NCI-H1092 treated with DMSO at 0.1 percent for 48 hours (cell line): ENCODE measurements at regions not wholly inside any gene's neighbourhood (a gene's known extent, or its start where the extent isn't known, plus 50 kb on each side); places are given as distances from the start of the nearest gene placed in this dataset.

Experiments used
- DNase-seq: peaks from one replicate; lab custom pipeline; 2025; lab: John Stamatoyannopoulos, UW

- no peak for DNase-seq
Measured at GRCh38 chr10:6640433-6641040, 60.5 kb upstream of the PRKCQ start.

GRCh38 chr10:6637053-6637452 is 57.0 kb upstream of the PRKCQ start:
- no peak for DNase-seq

- no peak for DNase-seq
Measured at GRCh38 chr10:6635784-6636183, 55.7 kb upstream of the PRKCQ start.
